Right kidney (tissue), 1 donor: ENCODE measurements at regions not wholly inside any gene's neighbourhood (a gene's known extent, or its start where the extent isn't known, plus 50 kb on each side); places are given as distances from the start of the nearest gene placed in this dataset.
"Not testable (repeated sequence)": the region's sequence is repeated elsewhere in the genome, so short reads cannot be mapped to it uniquely, and the experiment has no call there.

Source experiments
- DNase-seq: peaks from one replicate; pipeline ENCODE4 v3.0.0-alpha.2; 2016

DNA sequence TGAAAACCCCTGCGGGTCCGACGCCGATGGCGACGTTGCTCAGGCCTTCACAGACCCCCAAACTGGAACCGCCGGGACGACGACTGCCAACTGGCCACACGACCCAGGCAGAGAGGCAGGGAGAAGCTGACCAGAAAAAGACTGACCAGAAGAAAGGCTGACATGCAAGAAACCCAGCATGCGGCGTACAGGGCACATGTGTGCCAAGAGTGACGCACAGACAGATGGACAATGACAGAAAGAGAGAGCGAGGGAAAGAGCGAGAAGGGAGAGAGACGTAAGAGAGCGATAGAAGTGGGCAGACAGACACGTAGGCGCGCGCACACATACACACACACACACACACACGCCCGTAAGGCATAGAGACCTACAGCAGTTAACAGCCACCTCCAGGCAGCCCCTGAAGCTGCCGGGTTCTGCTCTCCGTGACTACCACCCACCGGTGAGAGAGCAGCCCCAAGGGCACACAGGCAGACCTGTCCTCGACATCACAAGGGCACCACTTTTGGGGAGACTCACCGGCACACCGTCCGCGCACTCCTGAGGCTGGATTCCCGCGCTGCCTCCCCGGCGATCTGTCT is 67.2 kb upstream of the ZNF527 start:
- peak; percentile 42 for DNase-seq

DNA sequence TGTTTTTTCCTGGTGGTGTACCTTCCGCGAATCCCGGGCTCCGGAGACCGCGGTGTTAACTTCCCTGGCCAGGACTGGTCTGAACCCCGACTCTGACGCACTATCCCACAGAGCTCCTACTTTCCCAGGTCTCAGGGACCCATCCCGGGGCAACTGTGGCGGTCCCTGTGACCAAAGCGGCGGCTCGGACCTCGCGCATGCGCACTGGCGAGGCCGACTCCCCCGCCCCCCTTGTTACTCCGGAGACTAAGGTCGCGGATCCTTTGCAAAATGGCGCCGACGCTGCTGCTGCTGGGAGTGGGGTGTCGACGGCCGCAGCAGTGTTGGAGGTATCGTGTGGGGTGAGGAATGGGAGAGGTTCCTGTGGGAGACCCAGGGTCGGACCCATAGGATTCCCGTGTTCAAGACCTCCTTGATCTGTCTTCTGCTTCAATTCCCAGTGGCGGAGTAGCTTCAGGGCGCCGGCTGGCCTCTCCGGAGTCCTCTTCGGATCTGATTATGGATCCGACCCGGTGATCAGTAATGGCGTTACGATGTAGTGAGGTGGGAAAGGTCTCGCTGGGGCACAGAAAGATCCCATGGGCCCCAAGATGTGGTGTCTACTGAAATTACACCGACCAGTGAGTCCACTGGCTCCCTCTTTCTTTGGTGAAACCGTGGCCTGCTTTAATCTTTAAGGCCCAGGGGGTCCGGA is 66.6 kb upstream of the ZNF527 start:
- DNase-seq: no peak

DNA sequence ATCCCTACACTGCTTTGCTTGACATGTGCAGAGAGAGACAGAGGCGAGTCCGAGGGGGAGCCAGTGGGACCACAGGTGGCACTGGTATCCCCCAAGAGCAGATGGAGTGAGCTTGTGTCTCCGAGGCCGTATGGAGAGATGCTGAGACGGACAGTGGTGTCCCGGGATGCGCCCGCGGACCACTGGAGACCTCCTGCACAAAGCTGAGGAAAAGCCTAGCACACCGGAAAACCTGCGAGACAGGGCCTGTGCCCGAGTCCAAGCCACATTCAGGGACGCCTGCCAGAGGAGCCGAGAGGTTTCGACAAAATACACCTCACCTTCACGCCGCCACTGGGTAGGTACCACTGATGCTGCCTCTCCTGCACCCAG is 66.0 kb upstream of the ZNF527 start:
- no peak for DNase-seq

DNA sequence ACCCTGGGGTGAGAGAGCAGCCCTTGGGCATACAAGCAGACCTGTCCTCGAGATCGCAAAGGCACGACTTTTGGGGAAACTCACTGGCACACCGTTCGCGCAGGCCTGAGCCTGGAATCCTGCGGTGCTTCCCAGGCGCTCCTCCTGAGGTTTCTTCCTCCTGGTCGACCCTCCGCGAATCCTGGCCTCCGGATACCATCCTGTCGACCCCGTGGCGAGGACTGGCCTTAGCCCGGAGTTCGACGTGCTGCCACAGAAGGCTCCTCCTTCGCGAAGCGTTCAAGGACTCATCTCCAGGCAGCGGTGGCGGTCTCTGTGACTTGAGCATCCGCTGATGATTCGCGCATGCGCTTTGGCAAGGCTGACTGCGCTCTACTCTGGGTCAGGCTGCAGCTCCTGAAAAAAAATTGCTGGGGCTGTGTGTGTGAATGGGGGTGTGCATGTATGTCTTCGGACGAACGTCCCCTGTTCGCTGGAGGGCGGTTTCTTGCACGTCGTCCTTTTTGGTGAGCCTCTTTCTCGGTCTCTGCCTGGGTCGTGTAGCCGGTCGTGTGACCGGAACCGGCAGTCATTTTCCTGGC is 64.4 kb upstream of the ZNF527 start:
- no peak for DNase-seq

DNA sequence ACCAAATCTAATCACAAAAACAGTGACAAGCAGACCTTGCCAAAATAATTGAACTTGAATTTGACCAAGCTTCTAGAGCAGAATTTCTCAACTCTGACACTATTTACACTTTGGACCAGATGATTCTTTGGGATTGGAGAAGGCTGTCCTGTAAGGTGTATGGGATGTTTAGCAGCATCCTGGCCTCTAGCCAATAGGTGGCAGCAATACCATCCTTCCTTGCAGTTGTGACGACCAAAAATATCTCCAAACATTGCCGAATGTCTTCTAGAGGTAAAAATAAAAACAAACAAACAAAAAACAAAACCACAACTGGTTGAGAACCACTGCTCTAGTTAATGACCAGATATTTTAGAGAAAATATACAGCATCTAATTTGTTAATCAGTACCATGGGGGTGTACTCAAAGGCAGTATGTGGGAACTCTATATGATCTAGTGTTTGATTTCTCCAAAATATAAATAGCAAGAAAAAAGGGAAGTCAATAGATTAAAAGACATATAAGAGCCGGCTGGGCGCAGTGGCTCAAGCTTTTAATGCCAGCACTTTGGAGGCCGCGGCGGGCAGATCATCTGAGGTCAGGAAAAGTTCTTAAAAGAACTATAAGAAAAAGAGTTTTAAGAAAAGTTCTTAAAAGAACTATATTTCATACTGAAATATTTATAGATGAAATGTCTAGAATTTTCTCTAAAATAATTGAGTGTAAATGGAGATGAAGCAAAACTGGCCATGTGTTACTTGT is 60.9 kb upstream of the ZNF527 start:
- no peak for DNase-seq

DNA sequence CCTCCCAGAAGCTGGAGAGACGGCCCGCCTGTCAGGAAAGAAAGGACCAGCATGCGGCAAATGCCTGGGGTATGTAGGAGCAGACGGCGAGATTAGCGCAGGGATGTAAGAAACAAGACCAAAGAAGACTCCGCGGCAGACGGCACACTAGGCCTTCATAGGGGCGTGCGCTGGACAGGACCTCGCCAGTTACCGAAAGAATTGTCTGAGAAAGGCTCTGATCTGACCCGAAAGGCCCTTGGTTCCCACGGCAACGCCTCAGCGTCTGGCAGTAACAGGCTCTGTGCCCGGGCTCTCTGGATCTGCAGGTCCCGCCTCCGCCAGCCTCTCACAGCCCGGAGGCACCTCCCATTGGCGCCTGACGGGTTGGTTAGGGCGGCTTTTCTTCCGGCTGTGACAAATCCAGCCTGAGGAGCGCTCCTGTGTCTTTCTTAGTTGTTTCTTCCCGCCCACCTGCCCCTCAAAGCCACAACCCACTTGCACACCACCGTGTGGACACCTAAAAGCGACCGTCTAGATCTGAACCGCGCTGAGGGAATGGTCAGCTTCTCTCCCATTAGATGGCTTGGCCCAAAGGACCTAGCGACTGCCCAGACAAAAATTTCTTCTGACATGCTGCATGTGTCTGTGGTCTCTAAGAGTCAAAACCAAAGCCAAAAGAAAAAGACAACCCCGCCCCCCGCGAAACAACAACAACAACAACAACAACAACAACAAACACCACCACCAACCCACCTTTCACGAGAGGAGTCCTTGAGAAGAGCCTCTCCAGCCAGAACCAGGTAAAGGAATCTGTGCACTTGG is 58.2 kb upstream of the ZNF527 start:
- peak; percentile 71 for DNase-seq

DNA sequence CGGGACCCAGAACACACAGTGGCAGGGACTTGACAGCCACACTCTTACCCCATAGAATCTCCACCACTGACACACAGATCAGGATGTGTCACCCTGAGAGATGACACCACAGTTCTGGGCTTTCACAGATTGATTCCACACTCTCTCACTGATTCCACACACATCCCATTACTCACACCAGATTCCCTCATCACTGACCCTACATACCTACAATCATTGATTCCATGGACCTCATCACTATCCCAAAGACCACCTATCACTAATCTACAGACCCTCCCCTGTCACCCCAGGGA is 57.6 kb upstream of the ZNF527 start:
- DNase-seq: no peak

DNA sequence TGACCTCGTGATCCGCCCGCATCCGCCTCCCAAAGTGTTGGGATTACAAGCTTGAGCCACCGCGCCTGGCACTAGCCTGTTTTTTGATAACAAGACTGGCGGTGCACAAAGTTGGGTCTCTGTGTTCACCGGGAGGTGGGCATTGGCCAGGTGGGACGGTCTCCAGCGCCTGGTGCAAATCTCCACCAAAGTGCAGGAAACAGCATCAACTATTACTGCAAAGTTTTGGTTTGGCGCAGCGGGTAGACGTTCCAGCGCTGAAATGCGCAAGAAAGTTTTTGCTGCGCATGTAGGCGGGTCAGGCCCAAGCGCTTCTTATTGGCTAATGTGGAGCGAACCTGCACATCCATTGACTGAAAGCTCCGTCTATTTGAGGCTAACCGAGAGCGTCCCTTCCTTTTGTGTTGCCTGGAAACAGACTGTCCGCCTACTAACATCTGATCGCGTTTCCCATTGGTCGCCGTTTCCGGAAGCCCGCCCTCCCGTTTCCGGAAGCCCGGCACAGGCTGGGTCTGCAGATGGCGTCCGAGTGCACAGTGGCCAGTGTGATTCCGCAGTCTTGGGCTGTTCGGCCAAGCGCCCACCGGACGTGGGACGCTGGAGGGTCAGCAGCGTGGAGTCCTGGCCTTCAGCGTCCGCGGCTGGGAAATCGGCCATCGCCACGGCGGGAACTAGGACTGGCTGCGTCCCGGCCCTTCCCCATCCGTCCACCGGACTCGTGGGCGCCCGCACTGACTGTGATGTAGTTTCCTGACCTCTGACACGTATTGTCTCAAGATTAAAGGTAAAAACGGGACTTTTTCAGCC is 53.3 kb upstream of the ZNF527 start:
- DNase-seq: peak; percentile 97

DNA sequence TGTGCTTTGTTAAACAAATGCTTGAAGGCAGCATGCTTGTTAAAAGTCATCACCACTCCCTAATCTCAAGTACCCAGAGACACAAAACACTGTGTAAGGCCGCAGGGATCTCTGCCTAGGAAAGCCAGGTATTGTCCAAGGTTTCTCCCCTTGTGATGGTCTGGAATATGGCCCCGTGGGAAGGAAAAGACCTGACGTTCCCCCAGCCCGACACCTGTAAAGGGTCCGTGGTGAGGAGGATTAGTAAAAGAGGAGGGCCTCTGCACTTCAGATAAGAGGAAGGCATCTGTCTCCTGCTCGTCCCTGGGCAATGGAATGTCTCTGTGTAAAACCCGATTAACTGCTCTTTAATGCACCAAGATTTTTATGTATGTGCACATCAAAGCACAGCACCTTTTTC is 49.9 kb upstream of the ZNF527 start:
- not testable (repeated sequence) for DNase-seq
